T follicular helper cell (primary cell): ENCODE measurements at regions not wholly inside any gene's neighbourhood (a gene's known extent, or its start where the extent isn't known, plus 50 kb on each side); places are given as distances from the start of the nearest gene placed in this dataset.

Experiments used
- DNase-seq: peaks from one replicate; pipeline ENCODE4 v3.0.0-alpha.2; 2020; ENCODE audit warnings: low read depth

DNA sequence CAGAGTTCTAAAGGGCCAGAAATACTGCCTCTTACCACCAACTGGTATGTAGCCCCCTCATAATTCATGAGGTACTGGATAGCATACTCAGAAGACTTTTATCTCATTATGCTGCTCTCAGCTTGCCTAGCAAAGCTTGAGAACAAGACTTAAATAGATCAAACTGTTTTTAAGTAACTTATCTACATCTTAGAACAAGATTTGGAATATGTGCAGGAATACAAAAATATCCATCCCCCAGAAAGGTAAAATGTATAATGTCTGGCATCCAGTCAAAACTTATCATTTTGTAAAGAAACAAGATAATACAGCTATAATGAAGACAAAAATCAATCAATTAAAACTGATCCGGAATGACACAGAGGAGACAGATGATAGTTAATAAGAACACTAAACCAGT lies 400.4 kb upstream of the TGFBR2 start:
- no peak for DNase-seq

DNA sequence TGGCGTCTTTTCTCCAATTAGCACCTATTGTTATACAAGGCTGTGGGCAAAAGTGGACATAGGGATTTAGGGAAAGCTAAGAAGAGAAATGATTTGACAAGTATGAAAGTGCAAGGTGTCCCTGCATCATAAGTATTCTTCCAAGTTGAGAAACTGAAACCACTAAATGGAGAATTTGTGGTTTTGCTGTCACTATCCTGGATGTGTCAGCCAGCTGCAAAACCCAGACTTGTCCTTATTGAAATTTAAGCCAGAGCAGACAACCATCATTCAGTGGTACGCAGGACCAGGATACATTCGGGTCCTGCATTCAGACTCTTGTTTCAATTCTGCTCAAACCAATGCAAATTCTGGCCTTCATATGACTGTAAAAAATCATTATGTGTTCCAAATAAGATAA lies 384.8 kb upstream of the TGFBR2 start:
- no peak for DNase-seq

GRCh38 chr3:30222441-30222840 lies 384.0 kb upstream of the TGFBR2 start:
- DNase-seq: no peak

GRCh38 chr3:30225021-30225420 lies 381.4 kb upstream of the TGFBR2 start:
- DNase-seq: no peak

- no peak for DNase-seq
Measured at GRCh38 chr3:30226601-30227151, 379.7 kb upstream of the TGFBR2 start.

- no peak for DNase-seq
Measured at GRCh38 chr3:30227571-30228301, 378.7 kb upstream of the TGFBR2 start.

DNA sequence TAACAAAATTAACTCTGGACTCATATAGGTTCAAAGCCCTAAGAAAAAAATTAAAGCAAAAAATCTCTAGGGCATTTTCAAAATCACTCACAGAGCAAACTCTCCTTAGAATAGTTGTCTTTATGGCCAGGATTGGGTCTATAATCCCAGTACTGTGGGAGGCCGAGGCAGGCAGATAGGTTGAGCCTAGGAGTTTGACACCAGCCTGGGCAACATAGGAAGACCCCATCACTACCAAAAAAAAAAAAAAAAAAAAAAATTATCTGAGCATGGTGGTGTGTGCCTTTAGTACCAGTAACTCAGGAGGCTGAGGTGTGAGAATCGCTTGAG lies 378.1 kb upstream of the TGFBR2 start:
- no peak for DNase-seq

DNA sequence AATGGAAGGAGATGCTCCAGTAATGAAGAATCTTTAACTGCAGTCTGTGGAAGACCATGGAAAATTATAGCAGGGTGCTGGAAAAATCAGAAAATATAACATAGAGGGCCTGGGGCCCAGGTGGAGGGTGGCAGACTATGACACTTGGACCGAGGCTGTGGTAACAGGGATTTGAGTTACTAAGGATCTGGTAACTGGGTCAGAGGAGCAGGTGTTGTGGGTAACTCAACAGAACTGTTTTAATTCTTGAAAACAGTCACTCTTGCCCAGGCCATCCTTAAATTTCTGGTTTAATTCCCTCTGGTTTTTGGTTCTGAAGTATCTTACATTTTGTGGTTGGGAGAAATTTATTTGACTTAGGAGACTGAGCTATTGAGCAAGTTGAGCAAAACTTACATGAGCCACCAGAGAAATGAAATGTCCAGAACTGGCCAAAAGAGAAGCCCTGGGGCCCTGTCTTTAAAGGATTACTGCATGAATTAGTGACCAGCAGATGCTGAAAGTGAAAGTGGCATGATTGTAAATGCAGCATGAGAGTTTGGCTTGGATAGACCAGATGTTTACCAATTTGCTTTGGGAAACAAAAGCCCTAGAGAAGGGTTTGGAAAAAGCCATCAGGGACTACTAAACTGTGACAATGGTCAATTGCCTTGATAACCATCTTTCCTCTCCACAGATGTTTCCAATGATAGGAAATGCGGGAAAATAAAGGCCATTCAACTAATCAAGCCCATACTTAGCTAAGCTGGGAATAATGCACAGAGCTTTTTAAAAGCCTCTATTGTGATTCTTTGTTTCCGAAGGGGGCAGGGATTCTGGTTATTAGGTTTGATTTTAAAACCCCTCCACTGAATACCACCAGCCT lies 374.9 kb upstream of the TGFBR2 start:
- DNase-seq: no peak

- no peak for DNase-seq
Measured at GRCh38 chr3:30232142-30232541, 374.3 kb upstream of the TGFBR2 start.

GRCh38 chr3:30233913-30234646 lies 372.3 kb upstream of the TGFBR2 start:
- no peak for DNase-seq

DNA sequence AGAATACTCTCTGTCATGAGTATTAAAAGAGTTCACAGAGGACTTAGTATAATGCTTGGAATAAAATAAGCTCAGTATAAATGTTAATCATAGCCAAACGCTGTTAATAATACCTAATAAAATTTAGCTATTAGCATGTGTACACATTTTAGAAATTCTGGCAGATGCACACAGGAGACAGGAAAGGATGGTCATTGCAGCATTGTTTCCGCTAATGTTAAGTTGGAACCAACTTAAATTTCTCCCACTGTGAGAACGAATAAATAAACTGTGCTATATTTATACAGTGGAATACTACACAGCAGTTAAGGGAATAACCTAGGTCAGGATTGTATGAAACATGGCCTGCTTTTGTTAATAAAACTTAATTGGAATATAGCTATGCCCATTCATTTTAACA lies 370.4 kb upstream of the TGFBR2 start:
- DNase-seq: no peak

DNA sequence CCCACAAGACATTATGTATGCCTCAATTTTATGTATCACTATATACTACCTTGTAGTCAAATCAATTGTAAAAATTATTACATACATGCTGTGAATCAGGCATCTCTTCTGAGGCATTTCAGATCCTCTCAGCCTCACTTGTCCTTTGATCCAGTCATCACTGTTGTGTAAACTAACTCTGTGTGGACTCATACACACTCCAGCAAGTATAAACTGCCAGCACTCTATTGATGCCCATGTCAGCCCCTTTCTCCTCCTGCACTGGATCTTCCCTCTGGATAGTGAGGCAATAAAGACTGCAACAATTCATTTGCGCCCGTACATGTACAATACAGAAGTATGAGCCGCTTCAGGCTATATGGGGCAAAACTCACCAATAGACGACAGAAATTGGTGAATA lies 364.7 kb upstream of the TGFBR2 start:
- no peak for DNase-seq

- no peak for DNase-seq
Measured at GRCh38 chr3:30245858-30246622, 360.4 kb upstream of the TGFBR2 start.

- DNase-seq: no peak
Measured at GRCh38 chr3:30248423-30248822, 358.0 kb upstream of the TGFBR2 start.

GRCh38 chr3:30252474-30252873 lies 353.9 kb upstream of the TGFBR2 start:
- no peak for DNase-seq

DNA sequence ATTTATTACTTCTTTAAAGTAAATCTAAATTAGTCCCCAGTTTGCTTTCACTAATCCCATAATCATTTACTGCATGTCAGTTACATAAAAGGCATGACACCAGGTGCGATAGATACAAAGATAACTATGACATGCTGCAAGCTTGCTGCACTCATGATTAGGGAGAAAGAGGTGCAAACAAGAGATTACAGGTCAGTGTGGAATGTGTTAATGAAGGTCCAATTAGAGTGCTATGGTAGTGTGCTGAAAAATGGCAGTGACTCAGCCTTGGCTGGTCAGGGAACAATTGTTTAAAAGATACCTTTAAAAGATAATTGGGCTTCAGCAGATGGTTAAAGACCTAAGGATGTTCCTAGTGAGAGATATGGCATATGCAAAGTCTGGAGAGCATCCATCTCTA lies 352.6 kb upstream of the TGFBR2 start:
- no peak for DNase-seq

- no peak for DNase-seq
Measured at GRCh38 chr3:30256474-30256873, 349.9 kb upstream of the TGFBR2 start.

- no peak for DNase-seq
Measured at GRCh38 chr3:30258426-30259392, 347.7 kb upstream of the TGFBR2 start.

- DNase-seq: no peak
Measured at GRCh38 chr3:30259730-30260129, 346.7 kb upstream of the TGFBR2 start.

DNA sequence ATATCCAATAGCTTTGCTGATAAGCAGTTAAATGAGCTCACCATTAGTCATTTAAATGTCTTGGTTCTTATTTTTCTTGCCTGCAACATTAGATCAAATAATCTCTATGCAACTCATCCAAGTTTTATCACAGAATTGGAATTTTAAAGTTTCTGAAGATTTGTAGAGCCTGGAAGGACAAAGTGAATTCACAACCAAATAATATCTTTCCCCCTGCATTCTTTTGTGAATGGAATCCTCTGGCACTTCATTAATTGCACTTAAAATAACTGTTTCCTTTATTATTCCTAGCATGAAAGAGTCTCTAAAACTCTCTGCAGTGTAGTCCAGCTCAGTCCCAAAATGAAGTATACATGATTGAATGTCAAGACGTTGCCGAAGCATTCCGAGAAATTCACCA lies 345.6 kb upstream of the TGFBR2 start:
- DNase-seq: no peak
